HepG2 (cell line): ENCODE measurements at regions not wholly inside any gene's neighbourhood (a gene's known extent, or its start where the extent isn't known, plus 50 kb on each side); places are given as distances from the start of the nearest gene placed in this dataset.
A peak's percentile ranks its signal among the peaks of the same experiment; 100 is the strongest.

Experiments used
- ATF1 ChIP-seq: IDR thresholded peaks from 2 replicates; pipeline ENCODE4 v1.6.1; 2016; ENCODE audit warnings: mild to moderate bottlenecking, control low read depth
- EHMT2 ChIP-seq: fragments of 200-600 bp; sonication (generic); IDR thresholded peaks from 2 replicates; pipeline ENCODE4 v1.7.0; 2017; ENCODE audit warnings: antibody characterized with exemption, low read depth, low read length, borderline replicate concordance
- FLYWCH1 ChIP-seq: sonication (generic); formaldehyde crosslinking; IDR thresholded peaks from 2 replicates; pipeline ENCODE4 v1.8.1; 2023; ENCODE audit warnings: mild to moderate bottlenecking, missing genetic modification reagents
- HNRNPH1 ChIP-seq: fragments of 200-400 bp; formaldehyde crosslinking; optimal IDR thresholded peaks from 2 replicates; pipeline ENCODE3; 2017; ENCODE audit warnings: mild to moderate bottlenecking, low read depth, low read length
- KMT2A ChIP-seq: sonication (generic); formaldehyde crosslinking; IDR thresholded peaks from 2 replicates; pipeline ENCODE4 v1.4.0; 2020; ENCODE audit warnings: missing genetic modification reagents
- NBN ChIP-seq: fragments of 450-650 bp; conservative IDR thresholded peaks from 2 replicates; pipeline ENCODE4 v1.6.1; 2017
- NFIC ChIP-seq: IDR thresholded peaks from 2 replicates; pipeline ENCODE4 v1.6.1; 2012; ENCODE audit warnings: mild to moderate bottlenecking, low read length, inconsistent platforms
- PAWR ChIP-seq: sonication (generic); formaldehyde crosslinking; IDR thresholded peaks from 2 replicates; pipeline ENCODE4 v1.4.0; 2020; ENCODE audit warnings: missing genetic modification reagents, mild to moderate bottlenecking, borderline replicate concordance
- SIN3B ChIP-seq: fragments of 150-350 bp; IDR thresholded peaks from 2 replicates; pipeline ENCODE4 v1.6.1; 2014; ENCODE audit warnings: low read length
- TBX2 ChIP-seq: sonication (generic); formaldehyde crosslinking; IDR thresholded peaks from 2 replicates; pipeline ENCODE4 v1.5.0; 2020; ENCODE audit warnings: missing genetic modification reagents, mild to moderate bottlenecking, borderline replicate concordance
- ZNF3 ChIP-seq: IDR thresholded peaks from 2 replicates; pipeline ENCODE4 v1.7.0; 2017; ENCODE audit warnings: inconsistent platforms
- ZNF552 ChIP-seq: sonication (generic); formaldehyde crosslinking; IDR thresholded peaks from 2 replicates; pipeline ENCODE4 v1.9.0; 2022; ENCODE audit warnings: missing genetic modification reagents, mild to moderate bottlenecking, borderline replicate concordance
- ZNF766 ChIP-seq: sonication (generic); formaldehyde crosslinking; IDR thresholded peaks from 2 replicates; pipeline ENCODE4 v1.5.0; 2020; ENCODE audit warnings: missing genetic modification reagents, borderline replicate concordance
- ZNF891 ChIP-seq: sonication (generic); formaldehyde crosslinking; IDR thresholded peaks from 2 replicates; pipeline ENCODE4 v1.5.0; 2020; ENCODE audit warnings: mild to moderate bottlenecking, missing genetic modification reagents
- ZZZ3 ChIP-seq: sonication (generic); formaldehyde crosslinking; IDR thresholded peaks from 2 replicates; pipeline ENCODE4 v1.4.0; 2020; ENCODE audit warnings: missing genetic modification reagents, mild to moderate bottlenecking, borderline replicate concordance
- TF ChIP-seq, protein P1 (sequence below): sonication (generic); formaldehyde crosslinking; IDR thresholded peaks from 2 replicates; pipeline ENCODE4 v1.9.0; 2022; ENCODE audit warnings: low read depth, missing genetic modification reagents
- TF ChIP-seq, protein P2 (sequence below): sonication (generic); formaldehyde crosslinking; IDR thresholded peaks from 2 replicates; pipeline ENCODE4 v1.4.0; 2020; ENCODE audit warnings: mild to moderate bottlenecking, missing genetic modification reagents
- TF ChIP-seq, protein P3 (sequence below): sonication (generic); formaldehyde crosslinking; conservative IDR thresholded peaks from 2 replicates; pipeline ENCODE4 v1.4.0; 2020; ENCODE audit warnings: mild to moderate bottlenecking, missing genetic modification reagents, moderate library complexity
- TF ChIP-seq, protein P4 (sequence below): sonication (generic); formaldehyde crosslinking; IDR thresholded peaks from 2 replicates; pipeline ENCODE4 v1.4.0; 2020; ENCODE audit warnings: mild to moderate bottlenecking, missing genetic modification reagents
- TF ChIP-seq, protein P5 (sequence below): IDR thresholded peaks from 2 replicates; pipeline ENCODE4 v1.6.1; 2016

DNA sequence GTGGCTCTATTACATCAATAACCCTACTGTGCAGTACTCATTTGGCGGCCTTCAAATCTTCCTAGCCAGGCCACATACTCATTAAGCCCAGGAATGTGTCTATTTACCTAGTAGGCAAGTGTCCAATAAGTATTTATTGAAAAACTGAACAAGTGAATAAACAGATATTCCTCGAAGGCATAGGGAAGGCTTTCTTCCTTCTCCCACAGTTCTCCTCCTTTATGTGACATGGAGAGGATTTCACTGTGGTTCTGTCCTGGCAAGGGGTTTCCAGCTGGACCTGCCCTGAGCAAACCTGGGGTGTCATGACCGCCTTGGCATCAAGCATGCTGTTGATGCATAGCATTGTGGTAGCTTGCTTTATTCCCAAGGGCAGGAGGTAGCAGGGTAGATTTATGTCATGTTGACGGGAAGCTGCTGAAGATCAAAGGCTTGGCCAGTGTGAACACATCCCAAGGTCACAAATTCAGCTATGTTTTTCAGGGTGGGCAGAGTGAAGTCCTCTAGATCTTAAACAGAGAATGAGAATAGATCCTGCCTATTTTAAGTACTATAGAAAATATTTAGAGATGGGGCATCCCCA is 195.1 kb downstream of the INHBA start (continued):
- TF ChIP-seq, protein P1, sequence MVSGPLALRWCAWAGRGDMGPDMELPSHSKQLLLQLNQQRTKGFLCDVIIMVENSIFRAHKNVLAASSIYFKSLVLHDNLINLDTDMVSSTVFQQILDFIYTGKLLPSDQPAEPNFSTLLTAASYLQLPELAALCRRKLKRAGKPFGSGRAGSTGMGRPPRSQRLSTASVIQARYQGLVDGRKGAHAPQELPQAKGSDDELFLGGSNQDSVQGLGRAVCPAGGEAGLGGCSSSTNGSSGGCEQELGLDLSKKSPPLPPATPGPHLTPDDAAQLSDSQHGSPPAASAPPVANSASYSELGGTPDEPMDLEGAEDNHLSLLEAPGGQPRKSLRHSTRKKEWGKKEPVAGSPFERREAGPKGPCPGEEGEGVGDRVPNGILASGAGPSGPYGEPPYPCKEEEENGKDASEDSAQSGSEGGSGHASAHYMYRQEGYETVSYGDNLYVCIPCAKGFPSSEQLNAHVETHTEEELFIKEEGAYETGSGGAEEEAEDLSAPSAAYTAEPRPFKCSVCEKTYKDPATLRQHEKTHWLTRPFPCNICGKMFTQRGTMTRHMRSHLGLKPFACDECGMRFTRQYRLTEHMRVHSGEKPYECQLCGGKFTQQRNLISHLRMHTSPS (CRISPR knock-in tag), result peak; percentile 48; the same call in 1 of the 2 replicates
- TF ChIP-seq ZZZ3 (CRISPR knock-in tag), result no peak
- TF ChIP-seq, protein P2, sequence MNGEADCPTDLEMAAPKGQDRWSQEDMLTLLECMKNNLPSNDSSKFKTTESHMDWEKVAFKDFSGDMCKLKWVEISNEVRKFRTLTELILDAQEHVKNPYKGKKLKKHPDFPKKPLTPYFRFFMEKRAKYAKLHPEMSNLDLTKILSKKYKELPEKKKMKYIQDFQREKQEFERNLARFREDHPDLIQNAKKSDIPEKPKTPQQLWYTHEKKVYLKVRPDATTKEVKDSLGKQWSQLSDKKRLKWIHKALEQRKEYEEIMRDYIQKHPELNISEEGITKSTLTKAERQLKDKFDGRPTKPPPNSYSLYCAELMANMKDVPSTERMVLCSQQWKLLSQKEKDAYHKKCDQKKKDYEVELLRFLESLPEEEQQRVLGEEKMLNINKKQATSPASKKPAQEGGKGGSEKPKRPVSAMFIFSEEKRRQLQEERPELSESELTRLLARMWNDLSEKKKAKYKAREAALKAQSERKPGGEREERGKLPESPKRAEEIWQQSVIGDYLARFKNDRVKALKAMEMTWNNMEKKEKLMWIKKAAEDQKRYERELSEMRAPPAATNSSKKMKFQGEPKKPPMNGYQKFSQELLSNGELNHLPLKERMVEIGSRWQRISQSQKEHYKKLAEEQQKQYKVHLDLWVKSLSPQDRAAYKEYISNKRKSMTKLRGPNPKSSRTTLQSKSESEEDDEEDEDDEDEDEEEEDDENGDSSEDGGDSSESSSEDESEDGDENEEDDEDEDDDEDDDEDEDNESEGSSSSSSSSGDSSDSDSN (CRISPR knock-in tag), result no peak
- no peak for TF ChIP-seq ZNF3 (CRISPR knock-in tag)
- TF ChIP-seq FLYWCH1 (CRISPR knock-in tag), result no peak
- no peak for TF ChIP-seq SIN3B
- TF ChIP-seq ZNF891 (CRISPR knock-in tag), result no peak
- peak; percentile 21; the same call in 1 of the 2 replicates for TF ChIP-seq NFIC
- TF ChIP-seq ZNF552, result no peak
- TF ChIP-seq, protein P3, sequence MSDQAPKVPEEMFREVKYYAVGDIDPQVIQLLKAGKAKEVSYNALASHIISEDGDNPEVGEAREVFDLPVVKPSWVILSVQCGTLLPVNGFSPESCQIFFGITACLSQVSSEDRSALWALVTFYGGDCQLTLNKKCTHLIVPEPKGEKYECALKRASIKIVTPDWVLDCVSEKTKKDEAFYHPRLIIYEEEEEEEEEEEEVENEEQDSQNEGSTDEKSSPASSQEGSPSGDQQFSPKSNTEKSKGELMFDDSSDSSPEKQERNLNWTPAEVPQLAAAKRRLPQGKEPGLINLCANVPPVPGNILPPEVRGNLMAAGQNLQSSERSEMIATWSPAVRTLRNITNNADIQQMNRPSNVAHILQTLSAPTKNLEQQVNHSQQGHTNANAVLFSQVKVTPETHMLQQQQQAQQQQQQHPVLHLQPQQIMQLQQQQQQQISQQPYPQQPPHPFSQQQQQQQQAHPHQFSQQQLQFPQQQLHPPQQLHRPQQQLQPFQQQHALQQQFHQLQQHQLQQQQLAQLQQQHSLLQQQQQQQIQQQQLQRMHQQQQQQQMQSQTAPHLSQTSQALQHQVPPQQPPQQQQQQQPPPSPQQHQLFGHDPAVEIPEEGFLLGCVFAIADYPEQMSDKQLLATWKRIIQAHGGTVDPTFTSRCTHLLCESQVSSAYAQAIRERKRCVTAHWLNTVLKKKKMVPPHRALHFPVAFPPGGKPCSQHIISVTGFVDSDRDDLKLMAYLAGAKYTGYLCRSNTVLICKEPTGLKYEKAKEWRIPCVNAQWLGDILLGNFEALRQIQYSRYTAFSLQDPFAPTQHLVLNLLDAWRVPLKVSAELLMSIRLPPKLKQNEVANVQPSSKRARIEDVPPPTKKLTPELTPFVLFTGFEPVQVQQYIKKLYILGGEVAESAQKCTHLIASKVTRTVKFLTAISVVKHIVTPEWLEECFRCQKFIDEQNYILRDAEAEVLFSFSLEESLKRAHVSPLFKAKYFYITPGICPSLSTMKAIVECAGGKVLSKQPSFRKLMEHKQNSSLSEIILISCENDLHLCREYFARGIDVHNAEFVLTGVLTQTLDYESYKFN (CRISPR knock-in tag), result peak; percentile 48; the same call in 1 of the 2 replicates
- TF ChIP-seq HNRNPH1, result no peak
- TF ChIP-seq KMT2A (CRISPR knock-in tag), result no peak
- TF ChIP-seq, protein P4, sequence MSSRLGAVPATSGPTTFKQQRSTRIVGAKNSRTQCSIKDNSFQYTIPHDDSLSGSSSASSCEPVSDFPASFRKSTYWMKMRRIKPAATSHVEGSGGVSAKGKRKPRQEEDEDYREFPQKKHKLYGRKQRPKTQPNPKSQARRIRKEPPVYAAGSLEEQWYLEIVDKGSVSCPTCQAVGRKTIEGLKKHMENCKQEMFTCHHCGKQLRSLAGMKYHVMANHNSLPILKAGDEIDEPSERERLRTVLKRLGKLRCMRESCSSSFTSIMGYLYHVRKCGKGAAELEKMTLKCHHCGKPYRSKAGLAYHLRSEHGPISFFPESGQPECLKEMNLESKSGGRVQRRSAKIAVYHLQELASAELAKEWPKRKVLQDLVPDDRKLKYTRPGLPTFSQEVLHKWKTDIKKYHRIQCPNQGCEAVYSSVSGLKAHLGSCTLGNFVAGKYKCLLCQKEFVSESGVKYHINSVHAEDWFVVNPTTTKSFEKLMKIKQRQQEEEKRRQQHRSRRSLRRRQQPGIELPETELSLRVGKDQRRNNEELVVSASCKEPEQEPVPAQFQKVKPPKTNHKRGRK, result no peak
- no peak for TF ChIP-seq ATF1 (CRISPR knock-in tag)
- TF ChIP-seq NBN, result no peak
- no peak for TF ChIP-seq PAWR (CRISPR knock-in tag)
- no peak for TF ChIP-seq EHMT2
- TF ChIP-seq ZNF766 (CRISPR knock-in tag), result no peak
- TF ChIP-seq TBX2, result peak; percentile 23; the same call in 1 of the 2 replicates
- TF ChIP-seq, protein P5, sequence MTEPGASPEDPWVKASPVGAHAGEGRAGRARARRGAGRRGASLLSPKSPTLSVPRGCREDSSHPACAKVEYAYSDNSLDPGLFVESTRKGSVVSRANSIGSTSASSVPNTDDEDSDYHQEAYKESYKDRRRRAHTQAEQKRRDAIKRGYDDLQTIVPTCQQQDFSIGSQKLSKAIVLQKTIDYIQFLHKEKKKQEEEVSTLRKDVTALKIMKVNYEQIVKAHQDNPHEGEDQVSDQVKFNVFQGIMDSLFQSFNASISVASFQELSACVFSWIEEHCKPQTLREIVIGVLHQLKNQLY (CRISPR knock-in tag), result no peak
